T47D (cell line): ENCODE measurements at regions not wholly inside any gene's neighbourhood (a gene's known extent, or its start where the extent isn't known, plus 50 kb on each side); places are given as distances from the start of the nearest gene placed in this dataset.

Source experiments
- DNase-seq, 2 experiments: peaks; one replicate each; pipeline versions ENCODE4 v3.0.0 to v3.0.0-alpha.2; 2011 to 2012; ENCODE audit warnings: low read depth in 1 of 2, low spot score in 1 of 2
- JUND ChIP-seq: IDR thresholded peaks from 2 replicates; pipeline ENCODE4 v1.6.1; 2012; ENCODE audit warnings: low read depth
- in situ Hi-C: cut with HindIII; loops from 2 replicates; pipeline ENCODE4 v1.10.0; 2016; ENCODE audit warnings: low sequenced_read_pairs, low pct_unique_long_range_greater_than_20kb

GRCh38 chr11:69242266-69242920 is 51.6 kb upstream of the MYEOV start:
- no peak for DNase-seq
- in situ Hi-C loops = no loop called here
- no peak for TF ChIP-seq JUND

GRCh38 chr11:69243496-69244200 is 50.3 kb upstream of the MYEOV start:
- DNase-seq = no peak
- no peak for TF ChIP-seq JUND
- in situ Hi-C loops = no loop called here
